HEK293 (cell line): ENCODE measurements at regions not wholly inside any gene's neighbourhood (a gene's known extent, or its start where the extent isn't known, plus 50 kb on each side); places are given as distances from the start of the nearest gene placed in this dataset.

Experiments used
- CTCF ChIA-PET: fragments of 350-600 bp; formaldehyde crosslinking; extraction: SDS; loops from one replicate; lab custom pipeline; 2021; ENCODE audit warnings: antibody characterized with exemption; lab: Yijun Ruan, JAX
- POLR2A ChIA-PET: fragments of 300-600 bp; formaldehyde crosslinking; extraction: SDS; loops from one replicate; lab custom pipeline; 2020; ENCODE audit warnings: antibody characterized with exemption, inconsistent platforms; lab: Yijun Ruan, JAX
- H3K27ac ChIP-seq: fragments of 200-500 bp; sonication (Bioruptor generic); 2 replicates; pipeline ENCODE4 v1.5.1; 2014; ENCODE audit warnings: low read depth, low read length, control low read depth, inconsistent platforms; ENCODE audit errors: extremely low read depth
- H3K36me3 ChIP-seq, 2 experiments: fragments of 200-500 bp in 1 of 2; sonication (Bioruptor generic) in 1 of 2; 1 replicate in 1 of 2; 2 replicates in 1 of 2; pipeline ENCODE4 v1.5.1; 2014 to 2017; ENCODE audit warnings: inconsistent platforms in 2 of 2, low read length in 2 of 2; ENCODE audit not compliant: control insufficient read depth in 2 of 2, insufficient read depth in 1 of 2
- H3K4me1 ChIP-seq: fragments of 200-500 bp; sonication (Bioruptor generic); 2 replicates; pipeline ENCODE4 v1.5.1; 2014; ENCODE audit warnings: mild to moderate bottlenecking, low read length, inconsistent platforms; ENCODE audit not compliant: control insufficient read depth, insufficient read depth
- H3K4me3 ChIP-seq: 2 replicates; pipeline ENCODE4 v1.5.1; 2011; ENCODE audit warnings: low read depth, mild to moderate bottlenecking, control low read depth, low read length, moderate library complexity
- H3K9me3 ChIP-seq: fragments of 200-500 bp; sonication (Bioruptor generic); 2 replicates; pipeline ENCODE4 v1.5.1; 2014; ENCODE audit warnings: low read depth, low read length, inconsistent platforms; ENCODE audit not compliant: control insufficient read depth, insufficient read depth
- BCL11B ChIP-seq: fragments of 450-650 bp; formaldehyde crosslinking; IDR thresholded peaks from 2 replicates; pipeline ENCODE4 v1.5.1; 2016; ENCODE audit warnings: low read depth, missing biosample characterization, missing genetic modification characterization
- CTCF ChIP-seq: fragments of 450-650 bp; formaldehyde crosslinking; IDR thresholded peaks from 2 replicates; pipeline ENCODE4 v1.5.1; 2016; ENCODE audit warnings: missing biosample characterization, missing genetic modification characterization
- HOXD13 ChIP-seq: sonication (generic); formaldehyde crosslinking; IDR thresholded peaks from 2 replicates; pipeline ENCODE4 v1.8.0; 2022; ENCODE audit warnings: missing genetic modification reagents, borderline replicate concordance
- KLF7 ChIP-seq: fragments of 450-650 bp; formaldehyde crosslinking; IDR thresholded peaks from 2 replicates; pipeline ENCODE4 v1.5.1; 2016; ENCODE audit warnings: missing biosample characterization, missing genetic modification characterization, borderline replicate concordance
- KLF8 ChIP-seq: fragments of 450-650 bp; formaldehyde crosslinking; IDR thresholded peaks from 2 replicates; pipeline ENCODE4 v1.5.1; 2016; ENCODE audit warnings: missing biosample characterization, missing genetic modification characterization
- PRDM4 ChIP-seq: fragments of 450-650 bp; formaldehyde crosslinking; IDR thresholded peaks from 2 replicates; pipeline ENCODE4 v1.5.1; 2017; ENCODE audit warnings: missing biosample characterization, missing genetic modification characterization
- SETDB1 ChIP-seq: IDR thresholded peaks from one replicate; pipeline ENCODE4 v1.6.1; 2017; ENCODE audit warnings: mild to moderate bottlenecking, low read length, moderate library complexity, mixed read lengths; ENCODE audit not compliant: insufficient read length
- ZBTB1 ChIP-seq: fragments of 450-650 bp; formaldehyde crosslinking; IDR thresholded peaks from 2 replicates; pipeline ENCODE4 v1.5.1; 2016; ENCODE audit warnings: missing biosample characterization, missing genetic modification characterization
- ZFP37 ChIP-seq: fragments of 450-650 bp; formaldehyde crosslinking; IDR thresholded peaks from 2 replicates; pipeline ENCODE4 v1.5.1; 2016; ENCODE audit warnings: missing biosample characterization, missing genetic modification characterization
- ZNF202 ChIP-seq: fragments of 450-650 bp; formaldehyde crosslinking; IDR thresholded peaks from 2 replicates; pipeline ENCODE4 v1.5.1; 2016; ENCODE audit warnings: missing biosample characterization, missing genetic modification characterization, borderline replicate concordance
- ZNF211 ChIP-seq: fragments of 450-650 bp; formaldehyde crosslinking; IDR thresholded peaks from 2 replicates; pipeline ENCODE4 v1.5.1; 2016; ENCODE audit warnings: low read depth, missing biosample characterization, missing genetic modification characterization
- ZNF221 ChIP-seq: fragments of 450-650 bp; formaldehyde crosslinking; IDR thresholded peaks from 2 replicates; pipeline ENCODE4 v1.5.1; 2017; ENCODE audit warnings: missing biosample characterization, missing genetic modification characterization, borderline replicate concordance
- ZNF350 ChIP-seq: fragments of 450-650 bp; formaldehyde crosslinking; IDR thresholded peaks from 2 replicates; pipeline ENCODE4 v1.5.0; 2017; ENCODE audit warnings: missing biosample characterization, mild to moderate bottlenecking, missing genetic modification characterization
- ZNF518A ChIP-seq: fragments of 450-650 bp; formaldehyde crosslinking; conservative IDR thresholded peaks from 2 replicates; pipeline ENCODE4 v1.5.1; 2016; ENCODE audit warnings: low read depth, missing biosample characterization, missing genetic modification characterization
- ZNF561 ChIP-seq: fragments of 450-650 bp; IDR thresholded peaks from 2 replicates; pipeline ENCODE4 v1.5.1; 2018; ENCODE audit warnings: missing biosample characterization, missing genetic modification characterization, borderline replicate concordance
- ZNF621 ChIP-seq: fragments of 450-650 bp; formaldehyde crosslinking; IDR thresholded peaks from 2 replicates; pipeline ENCODE4 v1.5.1; 2017; ENCODE audit warnings: missing biosample characterization, missing genetic modification characterization
- ZNF654 ChIP-seq: fragments of 450-650 bp; formaldehyde crosslinking; IDR thresholded peaks from 2 replicates; pipeline ENCODE4 v1.5.1; 2016; ENCODE audit warnings: low read depth, missing biosample characterization, missing genetic modification characterization
- ZNF670 ChIP-seq: fragments of 450-650 bp; formaldehyde crosslinking; IDR thresholded peaks from 2 replicates; pipeline ENCODE4 v1.5.1; 2016; ENCODE audit warnings: missing biosample characterization, missing genetic modification characterization, low read depth
- ZNF776 ChIP-seq: fragments of 450-650 bp; formaldehyde crosslinking; IDR thresholded peaks from 2 replicates; pipeline ENCODE4 v1.5.0; 2017; ENCODE audit warnings: missing biosample characterization, missing genetic modification characterization, borderline replicate concordance
- ZSCAN5A ChIP-seq: fragments of 450-650 bp; formaldehyde crosslinking; IDR thresholded peaks from 2 replicates; pipeline ENCODE4 v1.5.1; 2016; ENCODE audit warnings: missing biosample characterization, missing genetic modification characterization

- TF ChIP-seq ZNF518A (tag by site-specific recombination) (no peak), ZNF654 (no peak), ZNF776 (no peak), CTCF (tag by site-specific recombination) (no peak), ZBTB1 (no peak), KLF8 (tag by site-specific recombination) (no peak), KLF7 (tag by site-specific recombination) (no peak), ZSCAN5A (tag by site-specific recombination) (no peak), SETDB1 (no peak), ZNF211 (tag by site-specific recombination) (no peak), ZNF221 (tag by site-specific recombination) (no peak), PRDM4 (tag by site-specific recombination) (no peak)
These were observed 61.5 kb upstream of the RAB4A start (continued) for GRCh38 chr1:229209386-229209785.

GRCh38 chr1:229209816-229210215, 61.1 kb upstream of the RAB4A start:
- CTCF ChIA-PET, result interaction anchor here (1.1 kb wide), 2 partner anchors 8 to 16 kb away, joined by 4 to 6 read pairs; no protein-coding TSS in a partner anchor
- POLR2A ChIA-PET, result no interaction called here
- H3K27ac ChIP-seq, result no peak overlapping the region

More at GRCh38 chr1:229209816-229210215, 61.1 kb upstream of the RAB4A start:
- no peak overlapping the region for H3K4me3 ChIP-seq
- H3K9me3 ChIP-seq, result no peaks in the 10 kb centered on the region
- TF ChIP-seq ZNF202 (tag by site-specific recombination), result no peak
- no peak for TF ChIP-seq ZNF621 (tag by site-specific recombination)
- TF ChIP-seq ZNF670 (tag by site-specific recombination), result no peak
- TF ChIP-seq ZNF561 (tag by site-specific recombination), result no peak
- no peak for TF ChIP-seq BCL11B (tag by site-specific recombination)
- TF ChIP-seq HOXD13, result no peak
- no peak for TF ChIP-seq ZFP37
- TF ChIP-seq ZNF350 (tag by site-specific recombination), result no peak
- H3K36me3 ChIP-seq, result no peaks in the 10 kb centered on the region
- no peaks in the 10 kb centered on the region for H3K4me1 ChIP-seq
